H9 (cell line): ENCODE measurements at regions not wholly inside any gene's neighbourhood (a gene's known extent, or its start where the extent isn't known, plus 50 kb on each side); places are given as distances from the start of the nearest gene placed in this dataset.

Source experiments
- DNase-seq: peaks from one replicate; pipeline ENCODE4 v3.0.0-alpha.2; 2017
- H2AFZ ChIP-seq: one replicate; pipeline ENCODE4 v1.6.1; 2013; ENCODE audit warnings: mild to moderate bottlenecking, low read length, control low read depth, moderate library complexity
- H2AK5ac ChIP-seq: 2 replicates; pipeline ENCODE4 v1.6.1; 2013; ENCODE audit warnings: low read length, control low read depth, mixed read lengths; ENCODE audit not compliant: insufficient read length
- H2BK120ac ChIP-seq: one replicate; pipeline ENCODE4 v1.6.1; 2013; ENCODE audit warnings: low read depth, mild to moderate bottlenecking, low read length, control low read depth, inconsistent platforms; ENCODE audit not compliant: poor library complexity, severe bottlenecking
- H2BK12ac ChIP-seq: 2 replicates; pipeline ENCODE4 v1.6.1; 2013; ENCODE audit warnings: low read length, control low read depth, mixed read lengths, low read depth; ENCODE audit not compliant: insufficient read length
- H2BK15ac ChIP-seq: 2 replicates; pipeline ENCODE4 v1.6.1; 2013; ENCODE audit warnings: low read depth, low read length, control low read depth
- H2BK20ac ChIP-seq: one replicate; pipeline ENCODE4 v1.6.1; 2013; ENCODE audit warnings: low read depth, mild to moderate bottlenecking, low read length, control low read depth, inconsistent platforms; ENCODE audit not compliant: poor library complexity, severe bottlenecking
- H2BK5ac ChIP-seq: 2 replicates; pipeline ENCODE4 v1.6.1; 2013; ENCODE audit warnings: low read length, control low read depth, mixed read lengths; ENCODE audit not compliant: insufficient read length
- H3K14ac ChIP-seq: 2 replicates; pipeline ENCODE4 v1.6.1; 2013; ENCODE audit warnings: low read length, control low read depth; ENCODE audit not compliant: insufficient read depth
- H3K18ac ChIP-seq: 2 replicates; pipeline ENCODE4 v1.6.1; 2013; ENCODE audit warnings: low read depth, mild to moderate bottlenecking, mixed read lengths, low read length, control low read depth; ENCODE audit not compliant: insufficient read length
- H3K23ac ChIP-seq: 2 replicates; pipeline ENCODE4 v1.6.1; 2013; ENCODE audit warnings: low read length, control low read depth, mixed read lengths, low read depth; ENCODE audit not compliant: insufficient read length
- H3K23me2 ChIP-seq: 2 replicates; pipeline ENCODE4 v1.6.1; 2013; ENCODE audit warnings: low read depth, mild to moderate bottlenecking, mixed read lengths, low read length, control low read depth; ENCODE audit not compliant: insufficient read length, poor library complexity, severe bottlenecking
- H3K27ac ChIP-seq: 2 replicates; pipeline ENCODE4 v1.5.1; 2013; ENCODE audit warnings: low read length, control low read depth, mixed read lengths, low read depth; ENCODE audit not compliant: insufficient read length
- H3K27me3 ChIP-seq: 2 replicates; pipeline ENCODE4 v1.6.1; 2013; ENCODE audit warnings: low read length, control low read depth, inconsistent platforms; ENCODE audit not compliant: insufficient read depth
- H3K4ac ChIP-seq: 2 replicates; pipeline ENCODE4 v1.6.1; 2013; ENCODE audit warnings: low read depth, mild to moderate bottlenecking, control low read depth, inconsistent platforms, low read length, moderate library complexity
- H3K4me1 ChIP-seq: 2 replicates; pipeline ENCODE4 v1.6.1; 2013; ENCODE audit warnings: low read length, control low read depth, inconsistent platforms; ENCODE audit not compliant: insufficient read depth
- H3K4me2 ChIP-seq: 2 replicates; pipeline ENCODE4 v1.6.1; 2013; ENCODE audit warnings: low read length, control low read depth, mixed read lengths; ENCODE audit not compliant: insufficient read length, insufficient read depth
- H3K56ac ChIP-seq: 2 replicates; pipeline ENCODE4 v1.6.1; 2013; ENCODE audit warnings: low read depth, mild to moderate bottlenecking, mixed read lengths, low read length, control low read depth; ENCODE audit not compliant: insufficient read length
- H3K79me1 ChIP-seq: 2 replicates; pipeline ENCODE4 v1.6.1; 2013; ENCODE audit warnings: low read depth, mild to moderate bottlenecking, moderate library complexity, low read length, control low read depth, inconsistent platforms; ENCODE audit not compliant: insufficient read depth, poor library complexity, severe bottlenecking
- H3K79me2 ChIP-seq: 2 replicates; pipeline ENCODE4 v1.6.1; 2013; ENCODE audit warnings: low read length, control low read depth, inconsistent platforms; ENCODE audit not compliant: insufficient read depth
- H3K9ac ChIP-seq: 2 replicates; pipeline ENCODE4 v1.6.1; 2013; ENCODE audit warnings: low read length, control low read depth, mixed read lengths; ENCODE audit not compliant: insufficient read length; ENCODE audit errors: extremely low read depth
- H3K9me3 ChIP-seq: one replicate; pipeline ENCODE4 v1.6.1; 2013; ENCODE audit warnings: low read depth, low read length, inconsistent platforms; ENCODE audit not compliant: control insufficient read depth
- H3T11ph ChIP-seq: one replicate; pipeline ENCODE4 v1.6.1; 2013; ENCODE audit warnings: mild to moderate bottlenecking, low read length, control low read depth, inconsistent platforms
- H4K20me1 ChIP-seq: one replicate; pipeline ENCODE4 v1.6.1; 2013; ENCODE audit not compliant: control insufficient read depth, insufficient read length, insufficient read depth
- H4K5ac ChIP-seq: 2 replicates; pipeline ENCODE4 v1.6.1; 2013; ENCODE audit warnings: low read depth, mild to moderate bottlenecking, mixed read lengths, low read length, control low read depth; ENCODE audit not compliant: insufficient read length
- H4K8ac ChIP-seq: replicated peaks from 2 replicates; pipeline ENCODE4 v1.6.1; 2013; ENCODE audit warnings: low read length, control low read depth, mixed read lengths, low read depth; ENCODE audit not compliant: insufficient read length
- H4K91ac ChIP-seq: 2 replicates; pipeline ENCODE4 v1.6.1; 2013; ENCODE audit warnings: low read depth, mild to moderate bottlenecking, moderate library complexity, mixed read lengths, low read length, control low read depth; ENCODE audit not compliant: insufficient read length
- H3K27ac Mint-ChIP-seq, 3 experiments: 2 replicates in 2 of 3; 3 replicates in 1 of 3; pipeline ENCODE4 v1.8.0; 2020 to 2021; ENCODE audit warnings: mixed read lengths in 3 of 3, mild to moderate bottlenecking in 1 of 3, moderate library complexity in 1 of 3
- H3K27me3 Mint-ChIP-seq: 2 replicates; pipeline ENCODE4 v1.8.0; 2021; ENCODE audit warnings: low read depth, mild to moderate bottlenecking, moderate library complexity, mixed read lengths
- H3K36me3 Mint-ChIP-seq, 3 experiments: 2 replicates in 2 of 3; 3 replicates in 1 of 3; pipeline ENCODE4 v1.8.0; 2020 to 2021; ENCODE audit warnings: low read depth in 3 of 3, mixed read lengths in 3 of 3; ENCODE audit not compliant: insufficient read depth in 1 of 3
- H3K4me1 Mint-ChIP-seq, 2 experiments: 2 replicates each; pipeline ENCODE4 v1.8.0; 2020; ENCODE audit warnings: mixed read lengths in 2 of 2
- H3K4me3 Mint-ChIP-seq, 2 experiments: 2 replicates in 1 of 2; 3 replicates in 1 of 2; pipeline ENCODE4 v1.8.0; 2020 to 2021; ENCODE audit warnings: mild to moderate bottlenecking in 2 of 2, mixed read lengths in 2 of 2, moderate library complexity in 1 of 2
- H3K9me3 Mint-ChIP-seq, 2 experiments: 2 replicates in 1 of 2; 3 replicates in 1 of 2; pipeline ENCODE4 v1.8.0; 2020; ENCODE audit warnings: mild to moderate bottlenecking in 2 of 2, mixed read lengths in 2 of 2, moderate library complexity in 1 of 2
- CTCF ChIP-seq: fragments of 200-600 bp; sonication (generic); conservative IDR thresholded peaks from 3 replicates; pipeline ENCODE4 v1.8.0; 2021; ENCODE audit warnings: antibody characterized with exemption, mild to moderate bottlenecking
- WGBS: extraction: QIAGEN DNeasy Blood & Tissue Kit; methylation state at CpG from one replicate; pipeline ENCODE4 v1.1.7; 2013; ENCODE audit warnings: missing lambda C conversion rate, low lambda C conversion rate, mixed read lengths; ENCODE audit not compliant: insufficient read length; ENCODE audit errors: extremely low coverage; 5-methylcytosine and 5-hydroxymethylcytosine counted together

GRCh38 chr4:96993560-96993959 is 1149.7 kb downstream of the STPG2 start:
- Histone ChIP-seq H3K4me1 (peaks cover 8% of the 10 kb centered on the region; the same call in 1 of the 2 replicates), H3K27ac (no peak overlapping the region), H4K91ac (no peak overlapping the region), H3K9me3 (no peaks in the 10 kb centered on the region), H3T11ph (no peak overlapping the region), H3K23me2 (no peaks in the 10 kb centered on the region), H2BK5ac (no peak overlapping the region), H2BK12ac (no peak overlapping the region), H3K9ac (no peak overlapping the region), H2BK120ac (no peak overlapping the region), H2AK5ac (no peak overlapping the region), H4K5ac (no peak overlapping the region), H4K20me1 (no peaks in the 10 kb centered on the region), H3K4ac (no peak overlapping the region), H3K23ac (no peak overlapping the region), H2BK15ac (no peak overlapping the region), H3K4me2 (no peak overlapping the region), H3K18ac (no peak overlapping the region), H4K8ac (no peak overlapping the region), H3K79me1 (no peaks in the 10 kb centered on the region), H2AFZ (no peak overlapping the region), H3K14ac (no peak overlapping the region), H3K79me2 (no peaks in the 10 kb centered on the region), H3K56ac (no peak overlapping the region), H2BK20ac (no peak overlapping the region), H3K27me3 (no peaks in the 10 kb centered on the region)
- Mint-ChIP-seq H3K36me3 (peaks cover 0 to 9% (median 2%) of the 10 kb centered on the region in 3 experiments; a peak in 2 of 7 replicates), H3K27me3 (no peaks in the 10 kb centered on the region), H3K9me3 (peaks cover 2% of the 10 kb centered on the region in 2 experiments; a peak in 3 of 5 replicates), H3K4me3 (no peak overlapping the region), H3K27ac (peak overlapping the region in 2 of 3 experiments; percentile 24 to 52; a peak in 2 of 7 replicates), H3K4me1 (peaks cover 29 to 44% of the 10 kb centered on the region in 2 experiments)
- WGBS: no CpG with 5 or more reads among the region's 3 CpGs
- no peak for DNase-seq
- no peak for TF ChIP-seq CTCF
